Vagina (tissue), 2 donors: ENCODE measurements at regions not wholly inside any gene's neighbourhood (a gene's known extent, or its start where the extent isn't known, plus 50 kb on each side); places are given as distances from the start of the nearest gene placed in this dataset.

ENCODE experiments used
- DNase-seq, 2 donors: peaks; one replicate each; pipeline ENCODE4 v3.0.0-alpha.2; 2017; ENCODE audit errors: extremely low spot score in 2 of 2
- H3K27ac ChIP-seq: fragments of 200-600 bp; sonication (generic); one replicate; pipeline ENCODE4 v1.5.1; 2019
- H3K27me3 ChIP-seq: fragments of 200-600 bp; sonication (generic); one replicate; pipeline ENCODE4 v1.5.1; 2019
- H3K36me3 ChIP-seq, 2 donors: fragments of 200-600 bp; sonication (generic); one replicate each; pipeline ENCODE4 v1.5.1; 2017 to 2019
- H3K4me1 ChIP-seq: fragments of 200-600 bp; sonication (generic); one replicate; pipeline ENCODE4 v1.5.1; 2019
- H3K4me3 ChIP-seq, 2 donors: fragments of 200-600 bp; sonication (generic); 1 replicate in 1 of 2; 2 replicates in 1 of 2; pipeline ENCODE4 v1.5.1; 2016 to 2019
- H3K9me3 ChIP-seq: fragments of 200-600 bp; sonication (generic); one replicate; pipeline ENCODE4 v1.5.1; 2019
- POLR2A ChIP-seq, 2 donors: fragments of 450-650 bp; IDR thresholded peaks; one replicate each; pipeline ENCODE4 v1.6.1; 2017; ENCODE audit warnings: antibody characterized with exemption in 2 of 2, mild to moderate bottlenecking in 2 of 2, moderate library complexity in 2 of 2
- POLR2AphosphoS5 ChIP-seq, 2 donors: sonication (generic); formaldehyde crosslinking; IDR thresholded peaks; one replicate each; pipeline ENCODE4 v1.9.0; 2017; ENCODE audit warnings: antibody characterized with exemption in 2 of 2, mild to moderate bottlenecking in 2 of 2, low read depth in 1 of 2; ENCODE audit not compliant: insufficient read depth in 1 of 2
- intact Hi-C: fragments of 100-400 bp; cut with DNase I; formaldehyde crosslinking; loops from one replicate; pipeline ENCODE4 v1.15.1; 2023
- TF ChIP-seq, protein P1 (sequence below), 3 experiments: fragments of 450-650 bp in 2 of 3; fragments of 200-600 bp in 1 of 3; sonication (generic) in 1 of 3; IDR thresholded peaks; one replicate each; pipeline ENCODE4 v1.5.1; 2017 to 2019; ENCODE audit warnings: antibody characterized with exemption in 3 of 3, mild to moderate bottlenecking in 2 of 3, moderate library complexity in 2 of 3

DNA sequence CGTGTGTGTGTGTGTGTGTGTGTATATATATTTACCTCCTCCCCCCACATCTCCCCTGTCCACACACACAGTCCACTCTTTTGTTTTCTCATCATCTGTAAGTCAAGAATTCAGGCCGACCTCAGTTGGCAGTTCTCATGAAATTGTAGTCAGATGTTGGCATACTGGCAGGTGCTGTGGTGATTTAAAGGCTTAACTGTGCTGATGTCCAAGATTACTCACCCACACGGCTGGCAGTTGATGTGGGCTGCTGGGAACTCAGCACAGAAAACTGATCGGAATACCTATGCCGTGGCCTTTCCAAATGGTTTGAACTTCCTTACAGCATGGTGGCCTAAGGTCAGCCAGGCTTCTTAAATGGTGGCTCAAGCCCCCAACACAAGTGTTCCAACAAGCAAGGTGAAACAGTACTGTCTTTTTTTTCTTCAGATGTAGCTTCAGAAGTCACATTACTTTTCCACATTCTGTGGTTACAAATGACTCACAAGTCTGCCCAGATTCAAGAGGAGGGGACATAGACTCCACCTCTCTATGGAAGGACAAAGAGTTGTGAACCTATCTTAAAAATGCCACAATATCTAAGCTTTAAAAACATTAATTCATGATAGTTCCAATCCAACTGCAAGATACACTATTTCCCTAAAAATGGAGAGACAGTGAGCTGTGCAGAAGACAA is 198.5 kb upstream of the HS3ST4 start:
- Histone ChIP-seq H3K4me1 (no peaks in the 10 kb centered on the region), H3K9me3 (no peaks in the 10 kb centered on the region), H3K27ac (no peak overlapping the region), H3K36me3 (no peaks in the 10 kb centered on the region), H3K4me3 (no peak overlapping the region), H3K27me3 (no peaks in the 10 kb centered on the region)
- TF ChIP-seq POLR2AphosphoS5 (IDR thresholded peaks at IDR 0.05; ENCODE audit: insufficient read depth in 1 of 2, low read depth in 1 of 2) (no peak), POLR2A (IDR thresholded peaks at IDR 0.05) (no peak)
- TF ChIP-seq, protein P1, sequence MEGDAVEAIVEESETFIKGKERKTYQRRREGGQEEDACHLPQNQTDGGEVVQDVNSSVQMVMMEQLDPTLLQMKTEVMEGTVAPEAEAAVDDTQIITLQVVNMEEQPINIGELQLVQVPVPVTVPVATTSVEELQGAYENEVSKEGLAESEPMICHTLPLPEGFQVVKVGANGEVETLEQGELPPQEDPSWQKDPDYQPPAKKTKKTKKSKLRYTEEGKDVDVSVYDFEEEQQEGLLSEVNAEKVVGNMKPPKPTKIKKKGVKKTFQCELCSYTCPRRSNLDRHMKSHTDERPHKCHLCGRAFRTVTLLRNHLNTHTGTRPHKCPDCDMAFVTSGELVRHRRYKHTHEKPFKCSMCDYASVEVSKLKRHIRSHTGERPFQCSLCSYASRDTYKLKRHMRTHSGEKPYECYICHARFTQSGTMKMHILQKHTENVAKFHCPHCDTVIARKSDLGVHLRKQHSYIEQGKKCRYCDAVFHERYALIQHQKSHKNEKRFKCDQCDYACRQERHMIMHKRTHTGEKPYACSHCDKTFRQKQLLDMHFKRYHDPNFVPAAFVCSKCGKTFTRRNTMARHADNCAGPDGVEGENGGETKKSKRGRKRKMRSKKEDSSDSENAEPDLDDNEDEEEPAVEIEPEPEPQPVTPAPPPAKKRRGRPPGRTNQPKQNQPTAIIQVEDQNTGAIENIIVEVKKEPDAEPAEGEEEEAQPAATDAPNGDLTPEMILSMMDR (IDR thresholded peaks at IDR 0.05) = no peak
- intact Hi-C loops = no loop called here
- no peak for DNase-seq

GRCh38 chr16:25488435-25488834 is 203.3 kb upstream of the HS3ST4 start:
- intact Hi-C loops = no loop called here
- H3K27me3 ChIP-seq = no peaks in the 10 kb centered on the region
- no peak overlapping the region for H3K27ac ChIP-seq
- TF ChIP-seq, protein P1 (IDR thresholded peaks at IDR 0.05) = no peak
- TF ChIP-seq POLR2A (IDR thresholded peaks at IDR 0.05) (no peak), POLR2AphosphoS5 (IDR thresholded peaks at IDR 0.05; ENCODE audit: insufficient read depth in 1 of 2, low read depth in 1 of 2) (no peak)
- no peaks in the 10 kb centered on the region for H3K4me1 ChIP-seq
- H3K4me3 ChIP-seq = no peak overlapping the region
- H3K36me3 ChIP-seq = no peaks in the 10 kb centered on the region
- no peaks in the 10 kb centered on the region for H3K9me3 ChIP-seq
- DNase-seq = no peak

- no peak for TF ChIP-seq POLR2A (IDR thresholded peaks at IDR 0.05)
- TF ChIP-seq POLR2AphosphoS5 (IDR thresholded peaks at IDR 0.05; ENCODE audit: insufficient read depth in 1 of 2, low read depth in 1 of 2) = no peak
- TF ChIP-seq, protein P1 (IDR thresholded peaks at IDR 0.05) = no peak
- Histone ChIP-seq H3K27ac (no peak overlapping the region), H3K4me1 (no peaks in the 10 kb centered on the region), H3K27me3 (no peaks in the 10 kb centered on the region), H3K9me3 (no peaks in the 10 kb centered on the region), H3K36me3 (no peaks in the 10 kb centered on the region), H3K4me3 (no peak overlapping the region)
- intact Hi-C loops = no loop called here
- DNase-seq = no peak
These were observed 203.9 kb upstream of the HS3ST4 start for GRCh38 chr16:25487888-25488287.

DNA sequence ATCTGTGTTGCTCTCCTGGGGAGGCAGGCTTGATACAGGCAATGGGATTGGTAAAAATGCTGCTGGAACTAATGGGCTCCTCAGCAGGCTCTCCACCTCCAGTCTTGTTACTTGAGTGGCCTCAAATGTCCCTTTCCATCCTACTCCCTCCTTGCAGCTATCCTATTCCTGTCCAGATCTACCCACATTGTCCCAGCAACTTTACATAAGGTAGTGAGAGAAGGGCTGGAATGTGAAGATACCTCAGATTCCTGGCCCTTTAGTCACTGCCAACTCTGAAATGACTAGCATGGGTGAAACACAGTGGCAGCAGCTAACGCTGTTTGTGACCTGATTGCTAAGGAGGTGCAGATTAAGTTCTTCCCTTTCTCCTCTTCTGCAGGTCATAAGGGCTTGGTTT is 210.1 kb upstream of the HS3ST4 start:
- Histone ChIP-seq H3K9me3 (no peaks in the 10 kb centered on the region), H3K27ac (no peak overlapping the region), H3K4me1 (no peaks in the 10 kb centered on the region), H3K36me3 (no peaks in the 10 kb centered on the region), H3K4me3 (no peak overlapping the region), H3K27me3 (no peaks in the 10 kb centered on the region)
- intact Hi-C loops = no loop called here
- no peak for TF ChIP-seq POLR2A (IDR thresholded peaks at IDR 0.05)
- TF ChIP-seq POLR2AphosphoS5 (IDR thresholded peaks at IDR 0.05; ENCODE audit: insufficient read depth in 1 of 2, low read depth in 1 of 2) = no peak
- TF ChIP-seq, protein P1 (IDR thresholded peaks at IDR 0.05) = no peak
- no peak for DNase-seq

DNA sequence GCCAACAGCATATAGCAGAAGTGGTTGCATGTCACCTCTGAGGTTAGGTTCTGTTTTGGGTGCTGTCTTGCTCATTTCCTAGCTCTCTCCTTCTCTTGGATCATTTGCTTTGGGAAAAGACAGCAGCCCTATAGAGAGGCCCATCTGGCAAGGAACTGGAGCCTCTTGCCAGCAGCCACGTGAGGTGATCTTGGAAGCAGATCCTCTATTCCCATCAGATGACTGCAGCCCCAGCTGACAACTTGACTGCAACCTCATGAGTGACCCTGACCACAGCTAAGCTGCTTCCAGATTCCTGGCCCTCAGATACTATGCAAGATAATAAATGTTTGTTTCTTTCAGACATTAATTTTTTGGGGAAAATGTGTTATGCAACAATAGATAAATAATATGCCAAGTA is 213.3 kb upstream of the HS3ST4 start:
- no peak for TF ChIP-seq POLR2AphosphoS5 (IDR thresholded peaks at IDR 0.05; ENCODE audit: insufficient read depth in 1 of 2, low read depth in 1 of 2)
- Histone ChIP-seq H3K4me3 (no peak overlapping the region), H3K27ac (no peak overlapping the region), H3K27me3 (no peaks in the 10 kb centered on the region), H3K4me1 (no peaks in the 10 kb centered on the region), H3K36me3 (no peaks in the 10 kb centered on the region), H3K9me3 (no peaks in the 10 kb centered on the region)
- intact Hi-C loops = no loop called here
- no peak for DNase-seq
